ENCODE measurements at regions not wholly inside any gene's neighbourhood (a gene's known extent, or its start where the extent isn't known, plus 50 kb on each side); places are given as distances from the start of the nearest gene placed in this dataset.

DNA sequence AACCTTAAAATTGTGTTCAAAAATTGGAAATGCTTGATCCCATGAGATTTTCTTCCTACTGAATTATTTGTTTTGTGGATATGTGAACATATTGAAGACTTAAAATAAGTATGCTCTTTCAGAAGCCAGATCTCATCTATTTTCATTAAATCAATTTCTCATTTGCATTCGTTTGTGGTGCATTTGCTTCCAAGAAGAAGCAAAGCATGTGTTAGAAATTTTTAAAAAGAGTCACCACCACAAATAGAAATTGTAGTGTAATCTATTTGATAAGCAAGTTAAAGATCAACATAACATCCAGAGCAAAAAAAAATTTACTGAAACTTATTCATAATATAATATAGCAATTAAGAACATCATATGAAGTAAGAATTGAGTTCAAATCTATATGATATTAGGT lies 300.9 kb upstream of the SYT4 start:
- DNase-seq = no peak

DNA sequence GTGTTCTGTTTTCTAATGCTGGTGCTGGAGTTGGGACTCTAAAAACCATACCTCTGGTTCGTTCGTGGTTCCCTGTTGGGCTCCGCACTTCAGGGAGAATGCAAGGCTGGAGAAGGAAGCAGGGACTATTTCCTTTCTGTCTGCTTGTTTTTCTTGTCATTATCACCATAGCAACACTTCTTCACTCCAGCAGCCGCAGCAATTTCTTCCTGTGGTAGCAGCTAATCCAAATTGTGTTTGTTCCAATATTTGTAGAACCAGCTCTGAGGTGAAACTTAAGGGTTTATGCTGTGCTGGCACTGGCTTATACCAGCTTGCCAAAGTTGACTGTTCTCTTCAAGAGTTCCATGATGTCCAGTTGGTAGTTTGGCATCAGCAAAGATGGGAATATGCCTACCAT lies 301.4 kb upstream of the SYT4 start:
- DNase-seq = peak; percentile 62

DNA sequence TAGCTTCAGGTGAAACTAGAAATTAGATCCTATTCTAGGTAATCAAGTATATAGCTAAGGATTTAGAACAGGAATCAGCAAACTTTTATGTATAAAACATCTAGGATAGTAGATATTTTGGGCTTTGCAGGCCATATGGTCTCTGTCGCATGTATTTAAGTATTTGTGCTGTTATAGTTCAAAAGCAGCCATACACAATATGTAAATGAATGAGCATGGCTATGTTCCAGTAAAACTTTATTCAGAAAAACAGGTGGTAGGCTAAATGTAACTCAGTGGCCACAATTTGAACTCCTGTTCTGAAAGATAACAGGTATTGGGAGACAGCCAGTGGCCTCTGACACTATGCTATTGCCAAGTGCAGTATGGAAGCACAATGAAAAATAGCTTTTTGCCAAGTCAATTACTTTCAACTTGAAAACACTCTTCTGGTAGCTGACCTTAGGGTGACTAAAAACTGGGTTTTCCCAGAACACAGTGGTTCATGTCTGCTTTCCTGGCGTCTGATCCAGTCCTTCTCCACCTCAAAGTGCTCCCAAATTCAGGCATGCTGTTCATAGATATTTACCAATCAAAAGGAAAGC lies 304.7 kb upstream of the SYT4 start:
- DNase-seq = no peak

GRCh38 chr18:43587538-43588153 lies 310.4 kb upstream of the SYT4 start:
- peak; percentile 72 for DNase-seq

DNA sequence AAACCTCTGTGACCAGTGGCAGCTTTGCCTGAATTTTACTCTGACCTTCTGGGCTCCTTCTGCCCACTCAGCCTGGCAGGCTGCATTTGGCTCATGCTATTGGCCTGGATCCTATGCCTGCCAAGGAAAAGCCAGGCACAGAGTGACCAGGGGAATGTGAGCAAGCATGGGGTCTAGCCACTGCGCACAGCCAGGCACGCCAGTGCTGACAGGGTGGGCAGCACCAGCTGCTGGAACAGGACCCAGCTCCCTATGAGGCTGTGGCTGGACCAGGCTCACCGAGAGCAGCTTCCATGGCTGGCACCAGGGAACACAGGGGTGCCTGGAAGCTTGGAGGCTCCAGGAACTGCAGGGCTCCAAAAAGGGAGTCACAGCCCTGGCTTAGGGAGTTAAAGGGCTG lies 311.5 kb upstream of the SYT4 start:
- no peak for DNase-seq

DNA sequence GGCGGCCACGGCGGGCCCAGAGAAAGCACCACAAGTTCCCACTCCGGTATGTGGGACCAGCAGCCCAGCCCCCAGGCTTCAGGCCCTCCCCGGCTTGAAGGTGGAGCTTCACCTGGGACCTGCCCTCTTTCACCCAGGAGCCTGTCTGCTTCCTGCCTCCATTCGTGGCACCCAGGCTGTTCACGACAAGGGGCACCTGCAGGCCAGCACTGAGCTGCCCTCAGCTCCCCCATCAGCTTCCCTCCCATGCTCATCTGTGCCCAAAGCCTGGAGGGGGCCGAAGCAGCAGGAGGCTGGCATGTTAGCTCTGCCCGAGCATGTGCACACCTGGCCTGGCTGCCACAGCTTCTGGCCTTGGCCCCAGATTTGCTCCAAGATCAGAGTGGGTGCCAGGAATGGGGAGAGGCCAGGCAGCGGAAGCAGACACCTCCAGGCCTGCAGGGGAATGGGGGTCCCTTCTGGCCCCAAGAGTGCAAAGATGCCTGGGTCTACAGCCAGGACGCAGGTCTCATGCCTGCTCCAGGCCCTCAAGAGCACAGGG lies 312.4 kb upstream of the SYT4 start:
- DNase-seq = no peak

- DNase-seq = no peak
Measured at GRCh38 chr18:43590182-43590903, 313.1 kb upstream of the SYT4 start.

- no peak for DNase-seq
Measured at GRCh38 chr18:43592269-43592668, 315.0 kb upstream of the SYT4 start.

DNA sequence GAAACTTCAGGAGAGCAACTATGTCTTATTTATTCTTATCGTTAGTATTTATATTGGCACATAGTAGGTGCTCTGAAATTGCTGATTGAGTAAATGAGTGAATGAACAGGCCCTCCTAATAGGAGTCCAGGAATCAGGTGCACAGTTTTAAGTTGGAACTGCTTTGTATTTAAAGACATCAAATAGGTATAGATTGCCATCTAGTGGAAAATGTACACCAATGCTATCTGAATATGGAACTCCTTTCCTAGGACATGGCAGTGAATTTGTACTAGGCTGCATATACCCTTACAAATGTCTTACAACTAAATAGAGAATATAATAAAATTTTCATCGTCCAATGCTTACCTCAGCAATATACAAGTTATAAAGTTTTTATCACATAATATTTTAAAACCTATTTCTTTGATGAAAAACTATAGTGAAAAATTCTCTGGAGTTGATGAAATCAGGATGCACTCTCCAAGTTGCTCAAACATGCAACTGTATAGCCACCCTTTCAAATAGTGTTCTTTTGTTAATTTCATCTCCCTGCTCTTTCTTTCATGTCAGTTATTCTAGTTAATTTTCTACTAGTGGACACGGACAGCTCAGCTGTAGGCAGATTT lies 318.9 kb upstream of the SYT4 start:
- DNase-seq = peak; percentile 71

DNA sequence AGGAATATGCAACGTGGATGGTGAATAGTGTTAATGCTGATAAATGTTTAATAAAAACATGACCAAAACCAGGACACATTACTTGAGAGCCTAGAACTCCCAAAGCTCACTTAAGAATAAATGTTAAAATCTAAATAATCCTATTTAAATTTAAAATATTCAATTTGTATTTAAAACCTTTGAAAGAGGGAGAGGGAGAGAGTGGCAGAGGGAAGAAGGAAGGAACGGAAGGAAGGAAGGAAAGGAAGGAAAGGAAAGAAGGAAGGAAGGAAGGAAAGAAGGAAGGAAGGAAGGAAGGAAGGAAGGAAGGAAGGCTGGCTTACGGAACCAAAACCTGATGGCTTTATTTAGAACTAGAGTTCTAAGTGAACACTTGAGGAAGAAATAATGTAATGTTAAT lies 324.1 kb upstream of the SYT4 start:
- no peak for DNase-seq

- DNase-seq = no peak
Measured at GRCh38 chr18:43605224-43605623, 327.9 kb upstream of the SYT4 start.

DNA sequence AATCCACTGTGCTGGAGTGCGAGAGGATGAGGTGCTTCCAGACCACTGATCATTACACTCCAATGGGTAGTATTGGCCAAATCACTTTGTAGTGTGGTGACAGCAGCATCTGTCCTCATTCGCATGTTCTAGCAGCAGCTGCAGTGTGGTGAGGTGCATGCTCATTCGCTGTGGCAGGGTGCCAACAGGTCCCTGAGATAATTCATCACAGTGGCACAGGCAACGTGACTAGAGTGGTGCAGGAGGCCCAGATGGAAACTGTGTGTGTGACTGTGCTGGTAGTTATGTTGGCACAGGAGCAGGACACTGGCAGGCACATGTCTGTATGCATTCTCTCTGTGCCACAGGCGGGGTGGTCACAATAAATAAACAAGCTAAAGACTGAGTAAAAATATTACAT lies 329.5 kb upstream of the SYT4 start:
- DNase-seq = no peak

DNA sequence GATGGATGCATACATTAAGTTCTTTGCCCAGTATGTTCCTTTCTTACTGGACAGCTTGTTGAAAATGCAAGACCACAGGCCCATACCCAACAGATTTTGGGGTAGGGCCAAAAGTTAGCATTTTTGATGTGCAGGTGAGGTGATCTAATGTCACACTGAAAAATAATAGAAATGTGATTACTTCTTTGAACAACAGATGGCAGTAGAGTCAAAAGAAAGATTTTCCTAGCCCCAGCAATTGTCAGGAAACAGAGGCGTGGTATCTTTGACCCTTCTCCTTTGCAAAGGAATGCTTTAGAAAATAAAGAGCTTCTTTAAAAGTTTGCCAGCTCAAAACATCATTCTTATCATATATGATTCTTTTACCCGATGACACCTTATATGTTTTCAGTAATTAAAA lies 343.6 kb upstream of the SYT4 start:
- peak; percentile 68 for DNase-seq

- DNase-seq = no peak
Measured at GRCh38 chr18:43622024-43622423, 344.7 kb upstream of the SYT4 start.

DNA sequence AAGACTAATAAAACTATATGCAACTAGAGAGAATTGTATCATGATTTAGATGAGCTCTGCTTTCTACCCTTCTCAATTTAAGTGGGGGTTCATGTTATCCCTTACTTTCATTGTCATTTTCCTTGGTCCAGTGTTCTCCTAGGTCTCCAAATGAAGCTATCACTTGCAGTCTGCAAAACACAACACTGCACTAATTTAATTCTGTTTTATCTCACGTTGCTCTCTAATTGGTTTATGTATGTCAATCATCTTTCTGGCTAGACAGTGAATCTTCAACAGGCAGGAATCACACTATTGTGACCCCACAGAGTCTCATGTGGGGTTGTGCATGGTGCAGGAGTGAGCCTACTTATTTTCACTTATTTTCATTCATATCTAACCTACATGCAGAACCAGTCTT lies 348.3 kb upstream of the SYT4 start:
- DNase-seq = no peak

DNA sequence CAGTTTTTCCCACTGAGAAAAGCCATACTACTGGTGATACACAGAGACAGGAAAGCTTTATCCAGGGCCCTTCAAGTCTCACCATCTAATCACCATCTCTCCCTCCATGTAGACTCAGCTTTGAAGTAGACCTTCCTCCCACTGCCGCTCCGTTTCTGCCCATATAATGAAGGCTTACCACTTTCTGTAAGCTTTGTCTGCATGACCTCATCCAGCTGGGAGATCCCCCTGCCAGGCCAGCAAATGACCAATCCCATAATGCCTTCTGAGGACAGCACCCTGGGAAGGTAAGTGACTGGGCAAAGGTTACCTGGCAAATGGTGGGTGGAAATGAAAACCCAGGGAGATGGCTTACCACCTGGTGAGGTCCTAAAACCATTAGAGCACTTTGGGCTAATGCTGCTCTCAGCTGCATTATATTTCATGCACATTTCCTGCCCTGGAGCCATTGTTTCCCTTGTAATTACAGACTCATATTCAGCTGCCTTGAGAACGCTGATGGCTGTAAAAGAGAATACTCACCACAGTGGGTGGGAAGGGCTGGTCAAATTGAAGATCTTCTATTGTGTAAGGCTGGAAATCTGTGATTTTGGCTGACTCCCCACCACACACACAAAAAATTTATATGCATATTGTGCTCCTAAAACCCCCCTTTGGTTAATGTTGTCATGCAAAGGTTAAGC lies 350.7 kb upstream of the SYT4 start:
- DNase-seq = peak; percentile 96

GRCh38 chr18:43634994-43635393 lies 357.7 kb upstream of the SYT4 start:
- peak; percentile 82 for DNase-seq

DNA sequence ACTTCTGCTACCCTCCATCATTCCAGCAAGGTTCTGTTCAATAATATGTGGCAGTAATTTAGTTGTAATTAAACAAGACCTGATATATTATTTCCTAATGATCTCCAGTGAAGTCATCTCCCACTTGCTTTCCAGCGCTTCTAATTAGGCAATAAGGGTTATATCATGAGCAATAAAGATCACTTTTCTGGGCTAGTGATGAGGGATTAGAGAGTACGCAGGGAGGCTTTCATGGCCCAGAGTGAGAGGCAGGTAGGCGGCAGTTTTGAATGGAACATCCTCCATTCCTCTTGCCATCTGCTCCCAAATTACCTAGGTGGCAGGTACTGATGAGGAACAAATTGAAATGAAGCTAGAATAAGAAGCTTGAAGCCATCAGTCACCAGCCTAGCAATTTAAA lies 358.1 kb upstream of the SYT4 start:
- no peak for DNase-seq

- DNase-seq = no peak
Measured at GRCh38 chr18:43642727-43643330, 365.5 kb upstream of the SYT4 start.

DNA sequence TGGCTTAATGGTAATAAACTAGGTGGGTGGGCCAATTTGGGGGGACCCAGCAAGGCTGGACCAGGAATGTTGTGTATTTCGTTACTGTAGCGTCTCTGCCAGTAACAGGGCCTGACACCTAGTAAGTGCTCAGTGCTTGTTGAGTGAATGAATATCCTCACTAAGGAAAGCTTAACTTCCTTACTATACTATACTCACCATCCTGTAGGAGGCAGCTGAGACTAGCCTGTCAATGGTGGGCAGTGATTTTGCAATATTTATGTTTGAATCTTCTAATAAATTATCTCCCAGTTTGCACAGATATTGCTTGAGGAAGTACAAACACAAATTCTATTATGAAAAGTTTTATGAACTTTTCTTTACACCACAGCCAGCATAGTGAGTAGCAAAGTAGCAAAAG lies 370.7 kb upstream of the SYT4 start:
- no peak for DNase-seq

DNA sequence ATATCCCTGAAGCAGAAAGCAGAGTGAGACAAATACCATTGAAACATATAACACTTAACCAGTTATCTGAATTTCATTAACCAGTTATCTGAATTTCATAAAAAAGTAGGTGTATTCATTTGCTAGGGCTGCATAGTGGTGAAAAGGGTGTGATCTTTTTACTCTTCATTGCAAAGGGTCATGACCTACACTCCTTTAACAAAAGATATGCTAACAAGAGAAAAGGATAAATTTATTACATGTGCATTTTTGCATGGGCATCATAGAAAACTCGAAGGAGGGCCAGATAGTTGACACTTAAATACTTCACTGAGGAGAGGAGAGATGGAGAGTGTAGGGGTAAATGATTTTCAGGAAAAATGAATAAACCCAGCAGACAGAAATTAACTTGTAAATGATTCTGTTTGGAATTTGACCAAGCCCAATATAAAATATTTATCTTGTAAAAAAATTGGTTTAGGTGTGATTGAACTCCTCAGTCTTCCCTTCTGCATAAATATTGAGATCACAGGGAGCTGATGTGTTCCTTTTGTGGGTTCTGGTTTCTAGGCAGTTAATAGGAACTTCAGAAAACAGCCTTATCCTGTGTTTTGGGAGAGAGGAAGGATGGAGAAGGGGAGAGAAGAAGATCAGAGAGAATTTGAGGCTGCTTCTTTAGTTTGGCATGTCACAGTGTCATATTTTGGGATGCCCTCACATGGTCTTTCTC lies 372.5 kb upstream of the SYT4 start:
- DNase-seq = no peak

DNA sequence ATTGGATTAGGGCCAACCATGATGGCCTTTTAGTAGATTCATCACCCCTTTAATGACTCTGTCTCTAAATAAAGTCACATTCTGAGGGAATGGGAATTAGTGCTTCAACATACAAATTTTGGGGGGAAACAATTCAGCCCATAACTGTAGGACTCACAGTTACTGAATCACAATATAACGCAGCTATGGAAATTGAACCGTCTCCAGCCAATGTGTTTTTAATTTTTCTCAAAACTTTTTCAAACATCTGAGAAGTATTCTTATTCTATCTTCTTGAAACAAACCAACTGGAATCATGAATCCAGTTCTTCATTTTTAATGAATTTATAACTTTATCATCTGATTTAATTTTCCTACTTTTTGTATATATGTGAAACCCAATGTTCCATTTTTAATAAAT lies 373.1 kb upstream of the SYT4 start:
- no peak for DNase-seq
